Spleen (tissue), 11 donors: ENCODE measurements at regions not wholly inside any gene's neighbourhood (a gene's known extent, or its start where the extent isn't known, plus 50 kb on each side); places are given as distances from the start of the nearest gene placed in this dataset.

Source experiments
- DNase-seq: peaks from one replicate; pipeline ENCODE4 v3.0.0-alpha.2; 2020
- H3K27ac ChIP-seq, 8 donors: fragments of 200-600 bp; sonication (generic) in 7 of 8; 1 replicate in 4 of 8; 2 replicates in 4 of 8; pipeline versions ENCODE4 v1.5.0 to v1.8.0; 2016 to 2021; ENCODE audit warnings: inconsistent platforms in 4 of 8, mild to moderate bottlenecking in 4 of 8, moderate library complexity in 1 of 8
- H3K27me3 ChIP-seq, 7 donors: fragments of 200-600 bp; sonication (generic) in 6 of 7; replicated peaks in 1 of 7; 1 replicate in 4 of 7; 2 replicates in 3 of 7; pipeline versions ENCODE4 v1.5.0 to v1.8.0; 2016 to 2021; ENCODE audit warnings: inconsistent platforms in 3 of 7, mild to moderate bottlenecking in 1 of 7
- H3K36me3 ChIP-seq, 6 donors: fragments of 200-600 bp; sonication (generic) in 5 of 6; 1 replicate in 4 of 6; 2 replicates in 2 of 6; pipeline versions ENCODE4 v1.5.0 to v1.8.0; 2016 to 2021; ENCODE audit warnings: inconsistent platforms in 2 of 6
- H3K4me1 ChIP-seq, 6 donors: fragments of 200-600 bp; sonication (generic) in 5 of 6; 1 replicate in 3 of 6; 2 replicates in 3 of 6; pipeline versions ENCODE4 v1.5.0 to v1.8.0; 2016 to 2021; ENCODE audit warnings: inconsistent platforms in 3 of 6
- H3K4me3 ChIP-seq, 8 donors: fragments of 200-600 bp; sonication (generic) in 7 of 8; 1 replicate in 4 of 8; 2 replicates in 4 of 8; pipeline versions ENCODE4 v1.5.0 to v1.8.0; 2016 to 2021; ENCODE audit warnings: inconsistent platforms in 4 of 8, mild to moderate bottlenecking in 4 of 8, moderate library complexity in 2 of 8
- H3K9me3 ChIP-seq, 8 donors: fragments of 200-600 bp; sonication (generic) in 7 of 8; 1 replicate in 4 of 8; 2 replicates in 4 of 8; pipeline versions ENCODE4 v1.5.0 to v1.8.0; 2016 to 2021; ENCODE audit warnings: inconsistent platforms in 4 of 8
- POLR2A ChIP-seq, 3 donors: fragments of 450-650 bp; IDR thresholded peaks; one replicate each; pipeline ENCODE4 v1.5.1; 2017; ENCODE audit warnings: antibody characterized with exemption in 3 of 3, mild to moderate bottlenecking in 1 of 3
- POLR2AphosphoS5 ChIP-seq, 3 donors: sonication (generic); formaldehyde crosslinking; IDR thresholded peaks; one replicate each; pipeline ENCODE4 v1.5.1; 2017; ENCODE audit warnings: antibody characterized with exemption in 3 of 3
- WGBS, 5 donors: extraction: QIAGEN DNeasy Blood & Tissue Kit in 3 of 5; methylation state at CpG; one replicate each; pipeline versions ENCODE4 v1.1.5 to v1.1.7; 2013 to 2018; 5-methylcytosine and 5-hydroxymethylcytosine counted together
- intact Hi-C: fragments of 100-400 bp; cut with DNase I; formaldehyde crosslinking; loops from one replicate; pipeline ENCODE4 v1.15.0; 2023; ENCODE audit warnings: low total_unique reads
- TF ChIP-seq, protein P1 (sequence below), 11 experiments: fragments of 200-600 bp in 7 of 11; fragments of 450-650 bp in 4 of 11; sonication (generic) in 4 of 11; IDR thresholded peaks in 8 of 11; conservative IDR thresholded peaks in 3 of 11; 1 replicate in 7 of 11; 2 replicates in 4 of 11; pipeline versions ENCODE4 v1.4.0 to v1.8.0; 2016 to 2021; ENCODE audit warnings: antibody characterized with exemption in 11 of 11, inconsistent platforms in 4 of 11, mild to moderate bottlenecking in 1 of 11
- donor health status: healthy with polysubstance abuse.
- donor health status: DM: no; HTN: no; CAD: no; lungs with moderate emphysema.
- donor health status: DM: no; HTN: no; CAD: no.
- donor health status: Bipolar disorder and iron deficiency.
- donor health status: healthy.
- donor health status: DM: no; HTN: no; CAD: no.
- donor health status: DM: yes; HTN: yes; CAD: no.

DNA sequence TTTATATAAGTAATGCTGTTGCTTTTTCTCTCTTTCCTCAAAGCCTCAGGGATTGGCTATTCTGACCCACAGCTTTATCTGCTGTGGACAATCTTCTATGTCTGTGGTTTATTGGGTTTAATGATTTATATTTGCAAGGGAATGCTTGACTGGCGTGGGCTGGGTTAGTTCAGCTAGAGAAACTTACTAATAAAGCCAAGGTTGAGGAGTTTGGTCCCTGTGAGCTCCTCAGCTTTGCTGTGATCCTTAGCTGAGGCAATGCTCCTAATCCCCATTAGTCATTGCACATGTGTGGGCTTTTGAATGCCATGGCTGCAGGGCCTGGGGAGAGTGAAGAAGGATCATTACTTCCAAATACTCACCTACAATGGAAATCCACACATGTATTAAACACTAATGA is 179.3 kb downstream of the ZNF326 start:
- no peaks in the 10 kb centered on the region for H3K36me3 ChIP-seq
- DNase-seq, result no peak
- no peaks in the 10 kb centered on the region for H3K27me3 ChIP-seq
- TF ChIP-seq POLR2AphosphoS5 (IDR thresholded peaks at IDR 0.05) (no peak), POLR2A (IDR thresholded peaks at IDR 0.05) (no peak)
- TF ChIP-seq, protein P1, sequence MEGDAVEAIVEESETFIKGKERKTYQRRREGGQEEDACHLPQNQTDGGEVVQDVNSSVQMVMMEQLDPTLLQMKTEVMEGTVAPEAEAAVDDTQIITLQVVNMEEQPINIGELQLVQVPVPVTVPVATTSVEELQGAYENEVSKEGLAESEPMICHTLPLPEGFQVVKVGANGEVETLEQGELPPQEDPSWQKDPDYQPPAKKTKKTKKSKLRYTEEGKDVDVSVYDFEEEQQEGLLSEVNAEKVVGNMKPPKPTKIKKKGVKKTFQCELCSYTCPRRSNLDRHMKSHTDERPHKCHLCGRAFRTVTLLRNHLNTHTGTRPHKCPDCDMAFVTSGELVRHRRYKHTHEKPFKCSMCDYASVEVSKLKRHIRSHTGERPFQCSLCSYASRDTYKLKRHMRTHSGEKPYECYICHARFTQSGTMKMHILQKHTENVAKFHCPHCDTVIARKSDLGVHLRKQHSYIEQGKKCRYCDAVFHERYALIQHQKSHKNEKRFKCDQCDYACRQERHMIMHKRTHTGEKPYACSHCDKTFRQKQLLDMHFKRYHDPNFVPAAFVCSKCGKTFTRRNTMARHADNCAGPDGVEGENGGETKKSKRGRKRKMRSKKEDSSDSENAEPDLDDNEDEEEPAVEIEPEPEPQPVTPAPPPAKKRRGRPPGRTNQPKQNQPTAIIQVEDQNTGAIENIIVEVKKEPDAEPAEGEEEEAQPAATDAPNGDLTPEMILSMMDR (IDR thresholded peaks at IDR 0.05 in 8 of 11, conservative IDR thresholded peaks at IDR 0.05 in 3 of 11), result no peak
- H3K27ac ChIP-seq, result no peak overlapping the region
- intact Hi-C loops, result no loop called here
- WGBS, 5 donors, result 45 to 71% (median 60%) methylated on average over 1 of the region's 1 CpG
- H3K4me3 ChIP-seq, result no peak overlapping the region
- H3K4me1 ChIP-seq, result no peaks in the 10 kb centered on the region
- no peaks in the 10 kb centered on the region for H3K9me3 ChIP-seq

DNA sequence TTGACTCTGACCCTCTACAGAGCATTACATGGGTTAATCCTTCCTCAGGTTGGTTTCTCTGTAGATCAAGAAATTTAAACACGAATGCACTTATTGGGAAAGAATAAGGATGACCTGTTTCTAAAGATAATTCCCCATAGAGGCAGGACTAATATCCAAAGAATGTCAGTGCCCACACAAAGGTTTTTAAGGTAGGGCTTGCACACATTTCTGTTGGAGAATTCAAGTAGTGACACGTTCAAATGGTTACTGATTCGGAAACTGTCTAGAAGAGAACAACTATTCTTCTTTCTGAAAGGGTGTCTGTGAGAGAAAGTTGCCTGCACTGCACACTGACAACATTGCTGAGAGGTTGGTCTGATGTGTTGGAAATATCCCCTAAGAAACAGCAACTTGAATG is 167.3 kb downstream of the ZNF326 start:
- intact Hi-C loops, result no loop called here
- no peak overlapping the region for H3K27ac ChIP-seq
- 71 to 85% (median 83%) methylated on average over 3 of the region's 3 CpGs for WGBS, 5 donors
- DNase-seq, result no peak
- TF ChIP-seq, protein P1 (IDR thresholded peaks at IDR 0.05 in 8 of 11, conservative IDR thresholded peaks at IDR 0.05 in 3 of 11), result no peak
- TF ChIP-seq POLR2A (IDR thresholded peaks at IDR 0.05), result no peak
- no peak for TF ChIP-seq POLR2AphosphoS5 (IDR thresholded peaks at IDR 0.05)
- H3K36me3 ChIP-seq, result no peaks in the 10 kb centered on the region
- peaks cover 0 to under 1% (median 0%) of the 10 kb centered on the region in 7 donors for H3K27me3 ChIP-seq
- peaks cover 0 to 10% (median 0%) of the 10 kb centered on the region in 8 donors for H3K9me3 ChIP-seq
- H3K4me1 ChIP-seq, result no peaks in the 10 kb centered on the region
- H3K4me3 ChIP-seq, result no peak overlapping the region

DNA sequence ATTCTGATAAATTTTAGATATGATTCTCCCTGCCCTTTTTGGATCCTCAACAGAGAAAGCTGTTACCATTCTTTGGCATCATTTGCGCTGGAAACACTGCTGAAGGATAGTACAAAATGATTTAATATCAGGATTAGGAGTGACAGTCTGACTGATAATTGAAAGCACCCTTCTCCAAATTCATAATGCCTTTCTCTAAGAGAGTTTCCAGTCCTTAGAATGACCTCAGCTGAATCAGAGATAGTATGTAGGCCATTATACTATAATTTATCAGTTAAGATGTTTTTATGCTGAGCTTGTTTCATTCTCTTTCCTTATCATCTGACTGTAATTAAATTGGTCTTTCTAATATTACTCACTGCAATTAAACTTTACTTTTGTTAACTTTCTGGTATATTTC is 166.7 kb downstream of the ZNF326 start:
- intact Hi-C loops, result no loop called here
- 89 to 96% (median 95%) methylated on average over 1 of the region's 1 CpG for WGBS, 5 donors
- no peaks in the 10 kb centered on the region for H3K36me3 ChIP-seq

DNA sequence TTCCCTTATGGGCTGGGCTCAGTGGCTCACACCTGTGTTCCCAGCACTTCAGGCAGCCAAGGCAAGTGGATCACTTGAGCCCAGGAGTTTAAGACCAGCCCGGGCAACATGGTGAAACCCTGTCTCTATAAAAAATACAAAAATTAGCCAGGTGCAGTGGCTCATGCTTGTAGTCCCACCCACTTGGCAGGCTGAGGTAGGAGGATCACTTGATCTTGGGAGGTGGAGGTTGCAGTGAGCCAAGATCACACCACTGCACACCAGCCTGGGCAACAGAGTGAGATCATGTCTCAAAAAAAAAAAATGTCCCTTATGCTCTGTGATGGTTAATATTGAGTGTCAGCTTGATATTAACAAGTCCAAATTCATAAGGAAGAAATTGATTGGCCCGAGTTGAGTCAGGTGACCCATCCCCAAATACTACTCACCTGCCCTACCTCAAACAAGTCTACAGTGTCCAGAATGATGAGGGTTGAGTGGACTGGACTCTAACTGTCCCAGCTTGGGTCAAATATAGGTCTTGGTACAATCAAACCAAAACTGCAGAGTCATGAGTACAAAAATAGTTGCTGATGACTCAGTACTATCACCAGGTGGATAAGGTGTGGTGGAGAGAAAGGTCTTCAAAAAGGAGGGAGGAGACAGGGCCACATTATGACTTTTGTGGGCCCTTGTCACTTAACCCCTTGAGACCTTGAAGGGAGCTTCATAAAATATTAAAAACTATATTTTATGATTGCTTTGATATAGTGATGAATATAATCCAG is 161.0 kb downstream of the ZNF326 start:
- DNase-seq, result no peak
- Histone ChIP-seq H3K4me1 (no peaks in the 10 kb centered on the region), H3K4me3 (no peak overlapping the region), H3K36me3 (no peaks in the 10 kb centered on the region), H3K27me3 (peaks cover 0 to 5% (median 0%) of the 10 kb centered on the region in 7 donors), H3K9me3 (peaks cover 0 to 26% (median 6%) of the 10 kb centered on the region in 8 donors), H3K27ac (no peak overlapping the region)
- intact Hi-C loops, result no loop called here
- 76 to 94% (median 83%) methylated on average over 2 of the region's 2 CpGs for WGBS, 5 donors
- TF ChIP-seq, protein P1 (IDR thresholded peaks at IDR 0.05 in 8 of 11, conservative IDR thresholded peaks at IDR 0.05 in 3 of 11), result no peak
- TF ChIP-seq POLR2AphosphoS5 (IDR thresholded peaks at IDR 0.05) (no peak), POLR2A (IDR thresholded peaks at IDR 0.05) (no peak)

More for the DNA sequence above, 166.7 kb downstream of the ZNF326 start:
- Histone ChIP-seq H3K9me3 (peaks cover 0 to 4% (median 0%) of the 10 kb centered on the region in 8 donors), H3K4me3 (no peak overlapping the region), H3K4me1 (no peaks in the 10 kb centered on the region), H3K27ac (no peak overlapping the region), H3K27me3 (peaks cover 0 to 5% (median 0%) of the 10 kb centered on the region in 7 donors)
- DNase-seq, result no peak
- TF ChIP-seq, protein P1 (IDR thresholded peaks at IDR 0.05 in 8 of 11, conservative IDR thresholded peaks at IDR 0.05 in 3 of 11), result no peak
- TF ChIP-seq POLR2AphosphoS5 (IDR thresholded peaks at IDR 0.05) (no peak), POLR2A (IDR thresholded peaks at IDR 0.05) (no peak)
